Transverse colon (tissue), 4 donors: ENCODE measurements at regions not wholly inside any gene's neighbourhood (a gene's known extent, or its start where the extent isn't known, plus 50 kb on each side); places are given as distances from the start of the nearest gene placed in this dataset.

Experiments
- EP300 ChIP-seq: sonication (generic); formaldehyde crosslinking; IDR thresholded peaks from one replicate; pipeline ENCODE4 v1.6.1; 2017; ENCODE audit warnings: antibody characterized with exemption, low read depth
- POLR2A ChIP-seq: fragments of 450-650 bp; IDR thresholded peaks from one replicate; pipeline ENCODE4 v1.6.1; 2016; ENCODE audit warnings: antibody characterized with exemption, mild to moderate bottlenecking, moderate library complexity
- POLR2AphosphoS5 ChIP-seq, 3 donors: sonication (generic); formaldehyde crosslinking; IDR thresholded peaks; one replicate each; pipeline ENCODE4 v1.6.1; 2016; ENCODE audit warnings: antibody characterized with exemption in 3 of 3
- TF ChIP-seq, protein P1 (sequence below), 5 experiments: fragments of 200-600 bp in 3 of 5; fragments of 450-650 bp in 2 of 5; sonication (generic) in 3 of 5; IDR thresholded peaks; 1 replicate in 2 of 5; 2 replicates in 3 of 5; pipeline ENCODE4 v1.5.1; 2016 to 2017; ENCODE audit warnings: antibody characterized with exemption in 5 of 5, inconsistent platforms in 3 of 5, mild to moderate bottlenecking in 2 of 5, moderate library complexity in 1 of 5

DNA sequence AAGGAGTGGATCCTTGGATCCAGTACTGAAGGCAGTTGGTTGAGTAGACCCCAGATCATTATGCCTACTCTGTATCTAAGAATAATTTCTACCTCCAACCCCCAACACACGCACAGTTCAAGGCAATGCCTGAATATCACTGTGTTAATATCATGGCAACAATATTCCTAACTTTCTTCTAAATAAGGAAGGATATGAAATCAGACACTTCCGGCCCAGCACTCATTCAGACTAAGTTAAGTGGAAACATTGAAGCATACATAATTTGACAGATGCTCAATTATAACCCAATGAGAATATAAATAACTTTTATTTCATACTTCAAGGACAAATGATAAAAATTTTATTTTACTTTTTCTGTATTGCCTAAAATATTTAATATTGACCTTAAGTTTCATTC, 153.6 kb upstream of the COL3A1 start:
- TF ChIP-seq, protein P1, sequence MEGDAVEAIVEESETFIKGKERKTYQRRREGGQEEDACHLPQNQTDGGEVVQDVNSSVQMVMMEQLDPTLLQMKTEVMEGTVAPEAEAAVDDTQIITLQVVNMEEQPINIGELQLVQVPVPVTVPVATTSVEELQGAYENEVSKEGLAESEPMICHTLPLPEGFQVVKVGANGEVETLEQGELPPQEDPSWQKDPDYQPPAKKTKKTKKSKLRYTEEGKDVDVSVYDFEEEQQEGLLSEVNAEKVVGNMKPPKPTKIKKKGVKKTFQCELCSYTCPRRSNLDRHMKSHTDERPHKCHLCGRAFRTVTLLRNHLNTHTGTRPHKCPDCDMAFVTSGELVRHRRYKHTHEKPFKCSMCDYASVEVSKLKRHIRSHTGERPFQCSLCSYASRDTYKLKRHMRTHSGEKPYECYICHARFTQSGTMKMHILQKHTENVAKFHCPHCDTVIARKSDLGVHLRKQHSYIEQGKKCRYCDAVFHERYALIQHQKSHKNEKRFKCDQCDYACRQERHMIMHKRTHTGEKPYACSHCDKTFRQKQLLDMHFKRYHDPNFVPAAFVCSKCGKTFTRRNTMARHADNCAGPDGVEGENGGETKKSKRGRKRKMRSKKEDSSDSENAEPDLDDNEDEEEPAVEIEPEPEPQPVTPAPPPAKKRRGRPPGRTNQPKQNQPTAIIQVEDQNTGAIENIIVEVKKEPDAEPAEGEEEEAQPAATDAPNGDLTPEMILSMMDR (IDR thresholded peaks at IDR 0.05), result no peak
- TF ChIP-seq POLR2AphosphoS5 (IDR thresholded peaks at IDR 0.05) (no peak), EP300 (no peak), POLR2A (no peak)
